ENCODE measurements at regions not wholly inside any gene's neighbourhood (a gene's known extent, or its start where the extent isn't known, plus 50 kb on each side); places are given as distances from the start of the nearest gene placed in this dataset.

DNA sequence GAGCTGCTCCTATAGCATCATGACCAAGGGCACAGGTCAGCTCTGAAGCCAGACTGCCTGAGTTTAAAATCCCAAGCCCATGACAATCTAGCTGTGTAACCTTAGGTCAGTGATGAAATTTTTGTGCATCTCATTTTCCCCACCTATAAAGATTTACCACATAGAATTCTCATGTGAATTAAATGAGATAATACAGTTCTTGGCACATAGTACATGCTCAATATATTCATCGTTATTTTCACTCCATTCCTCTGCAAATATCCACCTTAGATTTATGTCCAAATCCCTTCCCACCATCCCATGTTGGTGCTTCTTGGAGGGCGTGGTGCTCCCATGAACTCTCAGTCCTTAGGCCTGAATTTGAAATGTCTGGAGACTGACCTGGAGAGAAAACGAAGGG is 300.1 kb downstream of the TLE3 start:
- TF ChIP-seq POLR2A (IDR thresholded peaks at IDR 0.05; ENCODE audit: low read length) = no peak
- TF ChIP-seq GATA1 (IDR thresholded peaks at IDR 0.05; ENCODE audit: low read depth, low read length) = no peak
